GM12864 (cell line): ENCODE measurements at regions not wholly inside any gene's neighbourhood (a gene's known extent, or its start where the extent isn't known, plus 50 kb on each side); places are given as distances from the start of the nearest gene placed in this dataset.

Experiments used
- DNase-seq: peaks from one replicate; pipeline ENCODE4 v3.0.0-alpha.2; 2011; ENCODE audit warnings: low read depth
- H3K4me3 ChIP-seq: 2 replicates; pipeline ENCODE4 v1.5.1; 2011; ENCODE audit warnings: mild to moderate bottlenecking, low read depth, low read length, control low read depth
- TF ChIP-seq, protein P1 (sequence below): IDR thresholded peaks from 2 replicates; pipeline ENCODE4 v1.5.1; 2011; ENCODE audit warnings: low read depth, mild to moderate bottlenecking, moderate library complexity, low read length, control low read depth, inconsistent platforms; ENCODE audit errors: missing control alignments

DNA sequence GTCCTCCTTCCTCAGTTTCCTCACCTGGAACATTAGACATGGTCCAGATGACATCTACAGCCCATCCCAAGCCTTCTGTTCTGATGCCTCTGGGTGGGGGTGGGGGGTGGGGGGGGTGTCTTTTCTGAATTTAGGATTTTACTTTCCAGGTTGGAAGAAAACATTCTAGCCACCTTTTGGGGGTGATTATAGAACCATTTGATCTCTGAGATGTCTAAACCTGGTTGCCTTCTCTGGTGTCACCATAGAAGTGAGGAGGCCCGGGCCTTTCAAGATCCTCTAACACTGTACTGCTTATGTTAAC is 411.0 kb upstream of the ZMIZ1 start:
- no peak overlapping the region for H3K4me3 ChIP-seq
- TF ChIP-seq, protein P1, sequence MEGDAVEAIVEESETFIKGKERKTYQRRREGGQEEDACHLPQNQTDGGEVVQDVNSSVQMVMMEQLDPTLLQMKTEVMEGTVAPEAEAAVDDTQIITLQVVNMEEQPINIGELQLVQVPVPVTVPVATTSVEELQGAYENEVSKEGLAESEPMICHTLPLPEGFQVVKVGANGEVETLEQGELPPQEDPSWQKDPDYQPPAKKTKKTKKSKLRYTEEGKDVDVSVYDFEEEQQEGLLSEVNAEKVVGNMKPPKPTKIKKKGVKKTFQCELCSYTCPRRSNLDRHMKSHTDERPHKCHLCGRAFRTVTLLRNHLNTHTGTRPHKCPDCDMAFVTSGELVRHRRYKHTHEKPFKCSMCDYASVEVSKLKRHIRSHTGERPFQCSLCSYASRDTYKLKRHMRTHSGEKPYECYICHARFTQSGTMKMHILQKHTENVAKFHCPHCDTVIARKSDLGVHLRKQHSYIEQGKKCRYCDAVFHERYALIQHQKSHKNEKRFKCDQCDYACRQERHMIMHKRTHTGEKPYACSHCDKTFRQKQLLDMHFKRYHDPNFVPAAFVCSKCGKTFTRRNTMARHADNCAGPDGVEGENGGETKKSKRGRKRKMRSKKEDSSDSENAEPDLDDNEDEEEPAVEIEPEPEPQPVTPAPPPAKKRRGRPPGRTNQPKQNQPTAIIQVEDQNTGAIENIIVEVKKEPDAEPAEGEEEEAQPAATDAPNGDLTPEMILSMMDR = no peak
- no peak for DNase-seq

DNA sequence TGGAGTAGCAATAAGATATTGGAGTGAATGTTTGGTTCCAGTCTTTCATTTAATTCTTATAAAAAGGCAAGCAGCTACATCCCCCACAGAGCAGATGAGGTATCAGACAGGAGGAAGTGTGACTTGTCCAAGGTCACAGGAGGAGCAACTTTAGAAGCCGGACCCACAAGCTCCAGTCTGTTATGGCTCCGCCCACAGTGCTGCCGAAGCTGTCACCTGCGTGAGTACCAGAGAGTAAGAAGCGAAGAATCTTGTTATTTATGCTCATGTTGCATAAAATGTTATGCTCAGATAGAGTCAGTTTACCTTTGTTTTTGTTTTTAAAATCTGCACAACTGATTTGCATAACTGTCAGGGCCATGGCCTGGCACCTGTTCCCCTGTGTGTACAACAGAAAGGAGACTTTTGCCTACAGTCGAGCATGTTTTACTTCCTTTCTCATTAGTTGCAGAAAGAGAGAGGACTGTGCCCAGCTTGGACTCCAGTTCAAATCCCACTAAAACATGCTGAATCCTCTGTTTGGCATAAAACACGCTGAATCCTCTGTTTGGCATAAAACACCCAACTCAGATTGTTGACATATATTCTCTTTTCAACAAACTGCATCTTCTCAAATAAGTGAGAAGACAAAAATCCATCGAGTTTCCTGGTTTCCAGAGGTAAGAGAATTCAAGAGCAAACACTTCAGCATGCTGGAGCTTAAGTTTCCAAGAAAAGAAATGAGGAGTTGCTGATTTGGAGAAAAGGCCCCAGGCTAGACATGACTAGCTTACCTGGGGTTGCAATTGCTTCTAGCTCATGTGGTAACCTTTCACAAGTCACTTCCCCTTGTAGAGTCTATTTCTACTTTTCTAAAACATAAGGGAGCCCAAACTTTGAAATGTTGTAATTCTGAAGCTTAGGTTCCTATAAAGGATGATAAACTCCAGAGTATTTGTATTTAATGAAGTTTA is 409.8 kb upstream of the ZMIZ1 start:
- H3K4me3 ChIP-seq = no peak overlapping the region
- TF ChIP-seq, protein P1 = no peak
- DNase-seq = peak; percentile 24

DNA sequence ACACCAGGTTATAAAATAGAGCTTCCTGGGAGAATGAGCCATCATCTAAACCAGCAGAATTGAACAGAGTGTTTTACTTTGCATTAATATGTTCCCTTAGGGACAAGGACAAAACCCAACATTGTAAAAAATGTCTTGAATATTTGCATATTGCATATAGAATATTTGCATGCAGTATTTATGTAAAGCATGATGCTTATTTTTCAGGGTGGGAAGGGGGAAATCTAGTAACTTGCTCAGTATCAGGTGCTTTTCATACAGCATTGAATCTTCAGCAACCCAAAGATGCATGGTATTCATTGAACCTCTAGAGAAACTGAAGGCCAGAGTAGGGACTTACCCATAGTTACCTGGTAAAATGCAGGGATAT is 409.2 kb upstream of the ZMIZ1 start:
- no peak overlapping the region for H3K4me3 ChIP-seq
- no peak for DNase-seq
- TF ChIP-seq, protein P1 = no peak

DNA sequence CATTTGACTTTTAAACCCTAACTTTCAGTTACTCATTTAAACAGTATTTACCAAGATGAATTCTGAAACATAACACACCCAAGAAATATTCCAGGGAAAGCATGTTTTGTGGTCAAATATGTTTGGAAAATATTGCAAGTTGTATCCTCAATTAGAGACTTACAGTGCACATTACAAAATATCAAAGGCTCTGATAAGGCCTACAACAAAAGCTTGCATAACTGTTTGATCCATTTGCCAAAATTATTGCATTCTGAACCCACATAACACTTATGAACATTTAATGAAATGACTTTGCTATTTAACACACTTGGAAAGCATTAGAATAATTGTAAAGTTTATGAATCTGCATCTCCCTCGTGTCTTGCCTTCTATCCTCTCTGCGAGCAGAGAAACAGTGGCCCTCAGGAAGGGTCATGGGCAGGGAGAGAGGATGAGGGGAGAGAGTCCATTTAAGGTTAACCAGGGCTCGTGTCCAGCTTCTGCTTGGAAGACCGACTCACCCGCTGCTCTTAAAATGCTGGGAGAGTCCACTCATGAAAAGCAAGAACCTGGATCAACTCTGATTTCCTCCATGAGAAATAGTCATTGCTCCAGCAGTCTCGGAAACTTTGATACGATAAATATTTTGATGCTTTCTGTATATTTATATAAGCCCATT is 408.2 kb upstream of the ZMIZ1 start:
- TF ChIP-seq, protein P1 = no peak
- no peak overlapping the region for H3K4me3 ChIP-seq

DNA sequence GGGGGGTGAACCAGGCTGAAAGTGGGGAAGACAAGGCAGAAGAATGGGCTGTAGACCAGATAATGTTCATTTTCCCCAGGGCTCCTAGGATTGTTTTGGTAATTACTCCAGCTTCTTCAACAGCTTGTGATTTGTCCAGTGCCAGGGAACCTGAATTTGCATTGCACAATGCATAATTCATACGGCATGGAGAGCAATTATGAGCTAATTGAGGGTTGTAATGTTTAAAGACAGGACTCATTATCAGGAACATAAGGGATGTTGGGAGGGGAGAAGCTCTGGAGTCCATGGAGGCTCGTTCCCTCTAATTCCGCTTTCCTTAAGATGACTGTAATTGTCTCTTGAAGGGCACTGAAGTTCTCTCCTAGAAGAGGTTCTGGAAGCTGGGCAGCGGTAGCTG is 405.0 kb upstream of the ZMIZ1 start:
- TF ChIP-seq, protein P1 = no peak
- no peak for DNase-seq

More for the DNA sequence above, 408.2 kb upstream of the ZMIZ1 start:
- no peak for DNase-seq

DNA sequence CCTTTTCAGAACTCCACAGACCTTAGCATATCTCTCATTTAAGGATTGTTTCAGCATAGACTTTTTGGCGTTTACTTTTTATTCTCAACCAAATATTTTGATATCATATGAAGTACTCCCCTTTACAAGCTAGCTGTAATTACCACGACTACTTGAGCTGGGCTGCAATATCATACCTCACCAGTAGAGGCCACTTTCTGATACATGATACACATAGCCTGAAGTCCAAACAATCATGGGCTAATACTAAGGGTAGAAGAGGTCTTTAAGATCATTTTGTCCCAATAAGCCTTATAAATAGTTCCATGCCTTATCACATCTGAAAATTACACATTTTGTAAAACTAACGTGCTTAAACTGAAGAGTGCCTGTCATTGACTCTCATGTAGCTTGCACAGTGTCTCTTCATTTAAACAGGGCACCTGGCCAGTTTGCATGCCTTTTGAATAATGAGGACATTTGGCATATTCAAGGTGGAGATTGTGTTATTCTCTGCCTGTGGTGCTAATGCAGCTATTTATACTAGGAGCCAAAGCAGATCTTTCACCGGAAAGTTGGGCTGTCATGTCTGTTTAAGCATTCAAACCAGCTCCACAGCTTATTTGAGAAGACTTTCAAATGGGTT is 403.7 kb upstream of the ZMIZ1 start:
- TF ChIP-seq, protein P1 = peak; percentile 61
- DNase-seq = no peak
- H3K4me3 ChIP-seq = no peak overlapping the region

More for the DNA sequence above, 405.0 kb upstream of the ZMIZ1 start:
- no peak overlapping the region for H3K4me3 ChIP-seq
